Panc1 (cell line): ENCODE measurements at regions not wholly inside any gene's neighbourhood (a gene's known extent, or its start where the extent isn't known, plus 50 kb on each side); places are given as distances from the start of the nearest gene placed in this dataset.

Experiments
- ATAC-seq: fragments of 200-7000 bp; cut with Tn5 transposase; 2 replicates; pipeline ENCODE4 v1.9.1; 2020; ENCODE audit warnings: mild to moderate bottlenecking, moderate library complexity
- BruUV-seq: library from RNA; stranded (reverse); fragments of 400-500 nt; replicated peaks from 2 replicates; lab custom pipeline; 2021; lab: Mats Ljungman, UMichigan
- CTCF ChIA-PET: fragments of 300-600 bp; sonication (Branson Sonifier 250); formaldehyde crosslinking; loops from one replicate; lab custom pipeline; 2022; ENCODE audit warnings: antibody characterized with exemption; lab: Charles Lee
- POLR2A ChIA-PET: fragments of 300-600 bp; sonication (Branson Sonifier 250); formaldehyde crosslinking; loops from one replicate; lab custom pipeline; 2022; ENCODE audit warnings: antibody characterized with exemption; lab: Charles Lee
- DNase-seq: peaks from one replicate; pipeline ENCODE4 v3.0.0-alpha.2; 2010; ENCODE audit warnings: low read depth, low spot score
- H3K27ac ChIP-seq: 2 replicates; pipeline ENCODE4 v1.5.1; 2011; ENCODE audit warnings: mild to moderate bottlenecking, low read length, inconsistent platforms
- H3K27me3 ChIP-seq: fragments of 200-500 bp; sonication (Bioruptor generic); 2 replicates; pipeline ENCODE4 v1.6.0; 2014; ENCODE audit warnings: low read length, inconsistent platforms; ENCODE audit not compliant: control insufficient read depth, insufficient read depth
- H3K36me3 ChIP-seq: fragments of 200-500 bp; sonication (Bioruptor generic); 2 replicates; pipeline ENCODE4 v1.5.1; 2014; ENCODE audit warnings: inconsistent platforms, mild to moderate bottlenecking, low read length, moderate library complexity; ENCODE audit not compliant: control insufficient read depth, insufficient read depth
- H3K4me1 ChIP-seq: 2 replicates; pipeline ENCODE4 v1.5.1; 2011; ENCODE audit warnings: inconsistent platforms, mild to moderate bottlenecking, low read length, moderate library complexity; ENCODE audit not compliant: control insufficient read depth, insufficient read depth
- H3K4me3 ChIP-seq, 2 experiments: 2 replicates each; pipeline ENCODE4 v1.5.1; 2011 to 2012; ENCODE audit warnings: low read depth in 2 of 2, low read length in 2 of 2, mild to moderate bottlenecking in 2 of 2, inconsistent platforms in 1 of 2, moderate library complexity in 1 of 2
- H3K9me3 ChIP-seq: fragments of 200-500 bp; sonication (Bioruptor generic); 2 replicates; pipeline ENCODE4 v1.5.1; 2014; ENCODE audit warnings: low read depth, mild to moderate bottlenecking, inconsistent platforms, low read length, moderate library complexity; ENCODE audit not compliant: control insufficient read depth, insufficient read depth
- POLR2AphosphoS5 ChIP-seq: IDR thresholded peaks from 2 replicates; pipeline ENCODE4 v1.6.1; 2012; ENCODE audit warnings: mild to moderate bottlenecking, low read depth, low read length, moderate library complexity
- SIN3A ChIP-seq: IDR thresholded peaks from 2 replicates; pipeline ENCODE4 v1.6.1; 2012; ENCODE audit warnings: low read depth, mild to moderate bottlenecking, low read length, moderate library complexity, borderline replicate concordance; ENCODE audit not compliant: insufficient read depth
- TCF7L2 ChIP-seq: IDR thresholded peaks from 2 replicates; pipeline ENCODE4 v1.6.1; 2011; ENCODE audit warnings: mild to moderate bottlenecking, low read depth, low read length, inconsistent platforms
- in situ Hi-C: cut with HindIII; loops from 2 replicates; pipeline ENCODE4 v1.10.0; 2016; ENCODE audit warnings: low sequenced_read_pairs, low pct_unique_long_range_greater_than_20kb
- intact Hi-C: fragments of 100-400 bp; cut with micrococcal nuclease; formaldehyde crosslinking; loops from one replicate; pipeline ENCODE4 v1.10.0; 2022; ENCODE audit not compliant: unreplicated experiment
- TF ChIP-seq, protein P1 (sequence below), 2 experiments: IDR thresholded peaks; 2 replicates each; pipeline ENCODE4 v1.6.1; 2011 to 2012; ENCODE audit warnings: low read depth in 2 of 2, control low read depth in 1 of 2, low read length in 1 of 2, mild to moderate bottlenecking in 1 of 2, moderate library complexity in 1 of 2; ENCODE audit not compliant: insufficient read depth in 1 of 2
- TF ChIP-seq, protein P2 (sequence below): fragments of 450-650 bp; IDR thresholded peaks from 2 replicates; pipeline ENCODE4 v1.5.1; 2017; ENCODE audit warnings: mild to moderate bottlenecking

DNA sequence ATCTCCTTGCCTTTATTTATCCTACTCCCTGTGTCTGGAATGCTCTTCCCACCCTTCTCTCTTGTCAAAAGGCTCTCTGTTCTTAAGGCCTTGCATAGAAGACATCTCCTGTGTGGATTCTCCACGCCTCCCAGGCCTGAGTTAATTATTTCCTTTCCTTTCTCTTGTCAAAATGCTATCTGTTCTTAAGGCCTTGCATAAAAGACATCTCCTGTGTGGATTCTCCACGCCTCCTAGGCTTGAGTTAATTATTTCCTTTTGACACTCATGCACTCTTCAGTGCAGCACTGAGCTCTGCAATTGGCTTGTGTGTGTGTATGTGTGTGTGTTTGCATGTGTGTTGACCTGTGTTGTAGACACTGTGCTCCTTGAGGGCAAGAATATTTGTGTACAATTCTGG is 52.1 kb upstream of the DCD start:
- Histone ChIP-seq H3K36me3 (no peaks in the 10 kb centered on the region), H3K9me3 (no peaks in the 10 kb centered on the region), H3K27me3 (peaks cover 10% of the 10 kb centered on the region), H3K27ac (no peak overlapping the region), H3K4me3 (no peak overlapping the region), H3K4me1 (no peaks in the 10 kb centered on the region)
- ATAC-seq (no peak), DNase-seq (no peak)
- in situ Hi-C loops (no loop called here), intact Hi-C loops (loop anchor here (2.0 kb wide), 1 partner anchor 258 kb away; no protein-coding TSS in a partner anchor)
- POLR2A ChIA-PET = no interaction called here
- CTCF ChIA-PET = no interaction called here
- no TSS peak for BruUV-seq
- no peak for TF ChIP-seq TCF7L2
- no peak for TF ChIP-seq POLR2AphosphoS5
- TF ChIP-seq, protein P1, sequence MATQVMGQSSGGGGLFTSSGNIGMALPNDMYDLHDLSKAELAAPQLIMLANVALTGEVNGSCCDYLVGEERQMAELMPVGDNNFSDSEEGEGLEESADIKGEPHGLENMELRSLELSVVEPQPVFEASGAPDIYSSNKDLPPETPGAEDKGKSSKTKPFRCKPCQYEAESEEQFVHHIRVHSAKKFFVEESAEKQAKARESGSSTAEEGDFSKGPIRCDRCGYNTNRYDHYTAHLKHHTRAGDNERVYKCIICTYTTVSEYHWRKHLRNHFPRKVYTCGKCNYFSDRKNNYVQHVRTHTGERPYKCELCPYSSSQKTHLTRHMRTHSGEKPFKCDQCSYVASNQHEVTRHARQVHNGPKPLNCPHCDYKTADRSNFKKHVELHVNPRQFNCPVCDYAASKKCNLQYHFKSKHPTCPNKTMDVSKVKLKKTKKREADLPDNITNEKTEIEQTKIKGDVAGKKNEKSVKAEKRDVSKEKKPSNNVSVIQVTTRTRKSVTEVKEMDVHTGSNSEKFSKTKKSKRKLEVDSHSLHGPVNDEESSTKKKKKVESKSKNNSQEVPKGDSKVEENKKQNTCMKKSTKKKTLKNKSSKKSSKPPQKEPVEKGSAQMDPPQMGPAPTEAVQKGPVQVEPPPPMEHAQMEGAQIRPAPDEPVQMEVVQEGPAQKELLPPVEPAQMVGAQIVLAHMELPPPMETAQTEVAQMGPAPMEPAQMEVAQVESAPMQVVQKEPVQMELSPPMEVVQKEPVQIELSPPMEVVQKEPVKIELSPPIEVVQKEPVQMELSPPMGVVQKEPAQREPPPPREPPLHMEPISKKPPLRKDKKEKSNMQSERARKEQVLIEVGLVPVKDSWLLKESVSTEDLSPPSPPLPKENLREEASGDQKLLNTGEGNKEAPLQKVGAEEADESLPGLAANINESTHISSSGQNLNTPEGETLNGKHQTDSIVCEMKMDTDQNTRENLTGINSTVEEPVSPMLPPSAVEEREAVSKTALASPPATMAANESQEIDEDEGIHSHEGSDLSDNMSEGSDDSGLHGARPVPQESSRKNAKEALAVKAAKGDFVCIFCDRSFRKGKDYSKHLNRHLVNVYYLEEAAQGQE (IDR thresholded peaks at IDR 0.05; ENCODE audit: insufficient read depth in 1 of 2, low read depth in 2 of 2, low read length in 1 of 2) = no peak
- no peak for TF ChIP-seq SIN3A
- TF ChIP-seq, protein P2, sequence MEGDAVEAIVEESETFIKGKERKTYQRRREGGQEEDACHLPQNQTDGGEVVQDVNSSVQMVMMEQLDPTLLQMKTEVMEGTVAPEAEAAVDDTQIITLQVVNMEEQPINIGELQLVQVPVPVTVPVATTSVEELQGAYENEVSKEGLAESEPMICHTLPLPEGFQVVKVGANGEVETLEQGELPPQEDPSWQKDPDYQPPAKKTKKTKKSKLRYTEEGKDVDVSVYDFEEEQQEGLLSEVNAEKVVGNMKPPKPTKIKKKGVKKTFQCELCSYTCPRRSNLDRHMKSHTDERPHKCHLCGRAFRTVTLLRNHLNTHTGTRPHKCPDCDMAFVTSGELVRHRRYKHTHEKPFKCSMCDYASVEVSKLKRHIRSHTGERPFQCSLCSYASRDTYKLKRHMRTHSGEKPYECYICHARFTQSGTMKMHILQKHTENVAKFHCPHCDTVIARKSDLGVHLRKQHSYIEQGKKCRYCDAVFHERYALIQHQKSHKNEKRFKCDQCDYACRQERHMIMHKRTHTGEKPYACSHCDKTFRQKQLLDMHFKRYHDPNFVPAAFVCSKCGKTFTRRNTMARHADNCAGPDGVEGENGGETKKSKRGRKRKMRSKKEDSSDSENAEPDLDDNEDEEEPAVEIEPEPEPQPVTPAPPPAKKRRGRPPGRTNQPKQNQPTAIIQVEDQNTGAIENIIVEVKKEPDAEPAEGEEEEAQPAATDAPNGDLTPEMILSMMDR = no peak
